Kidney (tissue), 13 donors: ENCODE measurements at regions not wholly inside any gene's neighbourhood (a gene's known extent, or its start where the extent isn't known, plus 50 kb on each side); places are given as distances from the start of the nearest gene placed in this dataset.
A peak's percentile ranks its signal among the peaks of the same experiment; 100 is the strongest.

Source experiments
- DNase-seq, 5 donors: peaks; one replicate each; pipeline ENCODE4 v3.0.0-alpha.2; 2013 to 2020
- FAIRE-seq: peaks from 2 replicates; lab custom pipeline; 2012; peaks lifted over from hg19 to GRCh38; lab: Jason Lieb, UNC
- H3K27ac ChIP-seq, 2 donors: one replicate each; pipeline ENCODE4 v1.7.0; 2013; ENCODE audit warnings: low read depth in 2 of 2, low read length in 2 of 2, inconsistent platforms in 1 of 2
- H3K27me3 ChIP-seq: one replicate; pipeline ENCODE4 v1.7.1; 2013; ENCODE audit warnings: low read length, inconsistent platforms; ENCODE audit not compliant: control insufficient read depth, insufficient read depth
- H3K36me3 ChIP-seq, 3 donors: one replicate each; pipeline versions ENCODE4 v1.7.0 to v1.7.1; 2013; ENCODE audit warnings: low read length in 3 of 3, control low read depth in 1 of 3, inconsistent platforms in 1 of 3; ENCODE audit not compliant: insufficient read depth in 3 of 3, control insufficient read depth in 2 of 3
- H3K4me1 ChIP-seq, 3 donors: one replicate each; pipeline versions ENCODE4 v1.7.0 to v1.7.1; 2013; ENCODE audit warnings: low read length in 3 of 3, inconsistent platforms in 1 of 3, low read depth in 1 of 3; ENCODE audit not compliant: control insufficient read depth in 2 of 3, insufficient read depth in 2 of 3
- H3K4me3 ChIP-seq, 3 donors: one replicate each; pipeline versions ENCODE4 v1.7.0 to v1.8.1; 2013; ENCODE audit warnings: low read length in 3 of 3, control low read depth in 1 of 3, inconsistent platforms in 1 of 3
- H3K9ac ChIP-seq, 3 donors: one replicate each; pipeline versions ENCODE4 v1.7.0 to v1.7.1; 2013; ENCODE audit warnings: low read length in 3 of 3, control low read depth in 1 of 3, inconsistent platforms in 1 of 3
- H3K9me3 ChIP-seq, 3 donors: one replicate each; pipeline versions ENCODE4 v1.7.0 to v1.7.1; 2013; ENCODE audit warnings: low read length in 3 of 3, control low read depth in 1 of 3, inconsistent platforms in 1 of 3; ENCODE audit not compliant: control insufficient read depth in 2 of 3, insufficient read depth in 1 of 3
- CTCF ChIP-seq: IDR thresholded peaks from 3 replicates; pipeline ENCODE4 v1.5.1; 2012; ENCODE audit warnings: mild to moderate bottlenecking, moderate library complexity, borderline replicate concordance; ENCODE audit not compliant: insufficient read depth; ENCODE audit errors: extremely low read depth
- intact Hi-C: fragments of 100-400 bp; cut with DNase I; formaldehyde crosslinking; loops from one replicate; pipeline ENCODE4 v1.11.1; 2022
- donor health status: control.
- donor health status: control.
- donor health status: control.
- donor health status: control.
- donor health status: control.
- donor health status: DM: yes; HTN: yes; CAD: no.
- donor health status: Normal renal cell carcinoma (clear cell type).

- no peaks in the 10 kb centered on the region for H3K4me1 ChIP-seq
- DNase-seq (no peak), FAIRE-seq (no peak)
- no peak overlapping the region for H3K9ac ChIP-seq
- intact Hi-C loops = no loop called here
- no peaks in the 10 kb centered on the region for H3K27me3 ChIP-seq
- H3K4me3 ChIP-seq = no peak overlapping the region
- no peaks in the 10 kb centered on the region for H3K9me3 ChIP-seq
- TF ChIP-seq CTCF = no peak
- H3K36me3 ChIP-seq = no peaks in the 10 kb centered on the region
- no peak overlapping the region for H3K27ac ChIP-seq
These were observed 99.7 kb upstream of the CDH13 start for GRCh38 chr16:82527101-82527500.

- intact Hi-C loops = no loop called here
- no peak for TF ChIP-seq CTCF
- no peaks in the 10 kb centered on the region for H3K9me3 ChIP-seq
- H3K27ac ChIP-seq = no peak overlapping the region
- H3K27me3 ChIP-seq = no peaks in the 10 kb centered on the region
- no peaks in the 10 kb centered on the region for H3K36me3 ChIP-seq
- DNase-seq (no peak), FAIRE-seq (no peak)
- H3K4me1 ChIP-seq = no peaks in the 10 kb centered on the region
- H3K9ac ChIP-seq = no peak overlapping the region
- H3K4me3 ChIP-seq = no peak overlapping the region
These were observed 101.8 kb upstream of the CDH13 start for GRCh38 chr16:82524976-82525375.

DNA sequence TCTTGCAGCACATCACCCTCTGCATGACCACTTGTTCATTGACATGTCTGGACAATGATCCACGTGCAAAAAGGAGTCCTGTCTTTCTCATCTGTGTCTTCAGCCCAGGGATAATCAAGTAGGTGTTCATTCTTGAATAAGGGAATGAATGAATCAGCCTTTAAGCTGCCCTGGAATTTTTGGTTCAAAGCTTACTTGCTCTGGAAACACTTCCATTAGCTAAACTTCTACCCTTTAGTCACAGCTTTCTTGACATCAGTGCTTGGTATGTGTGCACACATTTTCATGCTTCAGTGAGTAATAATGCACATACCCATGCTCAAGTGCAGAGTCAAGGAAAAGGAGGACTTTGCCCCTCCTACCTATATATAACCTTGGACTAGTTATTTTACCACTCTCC is 103.0 kb upstream of the CDH13 start:
- no peak for TF ChIP-seq CTCF
- Histone ChIP-seq H3K4me1 (no peaks in the 10 kb centered on the region), H3K9ac (no peak overlapping the region), H3K4me3 (no peak overlapping the region), H3K9me3 (no peaks in the 10 kb centered on the region), H3K27me3 (no peaks in the 10 kb centered on the region), H3K36me3 (no peaks in the 10 kb centered on the region), H3K27ac (no peak overlapping the region)
- intact Hi-C loops = no loop called here
- FAIRE-seq (no peak), DNase-seq (no peak)

DNA sequence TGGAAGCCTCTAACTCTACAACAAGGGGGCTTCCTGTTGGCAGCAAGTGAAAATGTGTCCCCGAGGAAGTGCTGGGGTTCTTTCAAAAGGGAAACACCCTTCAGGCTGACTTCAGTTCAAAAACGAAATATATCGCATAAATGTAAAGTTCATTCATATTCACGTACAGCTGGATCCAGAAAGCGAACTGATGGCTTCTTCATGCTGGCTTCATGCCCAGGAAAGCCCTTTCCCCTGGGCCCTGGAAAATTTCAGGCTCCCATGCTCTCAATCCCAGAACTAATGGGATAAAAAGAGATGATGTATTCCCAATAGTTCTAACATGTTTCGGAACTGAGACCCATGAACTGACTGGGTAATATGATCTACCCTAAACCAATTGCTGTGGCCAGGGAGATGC is 104.7 kb upstream of the CDH13 start:
- Histone ChIP-seq H3K9me3 (no peaks in the 10 kb centered on the region), H3K27me3 (no peaks in the 10 kb centered on the region), H3K9ac (no peak overlapping the region), H3K4me3 (no peak overlapping the region), H3K36me3 (no peaks in the 10 kb centered on the region), H3K4me1 (no peaks in the 10 kb centered on the region), H3K27ac (no peak overlapping the region)
- no peak for TF ChIP-seq CTCF
- intact Hi-C loops = no loop called here
- DNase-seq (peak in 1 of 5 donors; percentile 15), FAIRE-seq (no peak)
